K562 (cell line): ENCODE measurements at regions not wholly inside any gene's neighbourhood (a gene's known extent, or its start where the extent isn't known, plus 50 kb on each side); places are given as distances from the start of the nearest gene placed in this dataset.

ENCODE experiments used
- ARNT ChIP-seq, 2 experiments: fragments of 450-650 bp; IDR thresholded peaks; 2 replicates each; pipeline ENCODE4 v1.6.1; 2016; ENCODE audit warnings: mild to moderate bottlenecking in 1 of 2
- CTCF ChIP-seq, 3 experiments: IDR thresholded peaks in 2 of 3; conservative IDR thresholded peaks in 1 of 3; 2 replicates each; pipeline ENCODE4 v1.5.1; 2011 to 2012; ENCODE audit warnings: low read length in 3 of 3, mild to moderate bottlenecking in 3 of 3, control low read depth in 2 of 3, improper control_type of control experiment in 1 of 3, inconsistent platforms in 1 of 3, low read depth in 1 of 3, mixed read lengths in 1 of 3, moderate library complexity in 1 of 3; ENCODE audit not compliant: insufficient read depth in 2 of 3
- EP300 ChIP-seq: IDR thresholded peaks from 2 replicates; pipeline ENCODE4 v1.6.1; 2012; ENCODE audit warnings: low read length, improper control_type of control experiment
- KLF16 ChIP-seq: IDR thresholded peaks from 2 replicates; pipeline ENCODE4 v1.6.1; 2016; ENCODE audit warnings: antibody characterized with exemption
- NKRF ChIP-seq: fragments of 450-650 bp; IDR thresholded peaks from 2 replicates; pipeline ENCODE4 v1.6.1; 2016; ENCODE audit warnings: borderline replicate concordance
- SIX5 ChIP-seq, 2 experiments: IDR thresholded peaks; 2 replicates each; pipeline ENCODE4 v1.6.1; 2011; ENCODE audit warnings: low read length in 2 of 2, borderline replicate concordance in 1 of 2, low read depth in 1 of 2, mild to moderate bottlenecking in 1 of 2, moderate library complexity in 1 of 2; ENCODE audit not compliant: insufficient read depth in 1 of 2
- TAF1 ChIP-seq: IDR thresholded peaks from 2 replicates; pipeline ENCODE4 v1.6.1; 2011; ENCODE audit warnings: mild to moderate bottlenecking, low read length, moderate library complexity; ENCODE audit not compliant: insufficient read depth, control insufficient read depth, severe bottlenecking; ENCODE audit errors: extremely low read depth
- USF2 ChIP-seq: sonication (generic); formaldehyde crosslinking; IDR thresholded peaks from 2 replicates; pipeline ENCODE4 v1.5.0; 2020; ENCODE audit warnings: missing genetic modification reagents
- ZNF124 ChIP-seq: sonication (generic); formaldehyde crosslinking; IDR thresholded peaks from 2 replicates; pipeline ENCODE4 v1.8.1; 2022; ENCODE audit warnings: missing genetic modification reagents
- ZNF140 ChIP-seq: fragments of 250-450 bp; sonication (Bioruptor Pico); IDR thresholded peaks from 2 replicates; pipeline ENCODE4 v1.8.0; 2021; ENCODE audit warnings: moderate library complexity, mild to moderate bottlenecking, inconsistent platforms
- TF ChIP-seq, protein P1 (sequence below): IDR thresholded peaks from 3 replicates; pipeline ENCODE4 v1.6.1; 2011; ENCODE audit warnings: borderline replicate concordance, mild to moderate bottlenecking; ENCODE audit not compliant: insufficient read length, insufficient read depth

DNA sequence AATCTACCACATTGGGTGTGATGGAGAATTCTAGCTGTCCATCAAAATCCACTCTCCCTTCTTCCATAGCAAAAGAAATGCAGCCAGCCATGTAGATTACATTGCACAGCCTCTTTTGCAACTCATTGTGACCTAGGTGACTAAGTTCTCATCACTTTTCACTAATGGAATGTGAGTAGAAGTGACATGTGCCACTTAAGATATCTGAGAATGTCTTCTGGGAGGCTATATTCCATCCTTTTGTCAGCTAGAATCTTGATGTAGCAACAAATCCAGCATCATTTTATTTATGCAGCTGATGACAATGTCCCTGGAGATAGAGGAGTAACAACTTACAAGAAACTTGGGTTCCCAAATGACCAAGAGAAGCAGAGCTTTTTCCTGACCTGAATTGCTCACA is 61.5 kb upstream of the API5 start:
- TF ChIP-seq CTCF (IDR thresholded peaks at IDR 0.05 in 2 of 3, conservative IDR thresholded peaks at IDR 0.05 in 1 of 3; ENCODE audit: insufficient read depth in 2 of 3, low read depth in 1 of 3, low read length in 3 of 3) (no peak), ZNF140 (CRISPR knock-in tag) (no peak), ARNT (IDR thresholded peaks at IDR 0.05) (no peak), KLF16 (no peak), NKRF (no peak), SIX5 (IDR thresholded peaks at IDR 0.05; ENCODE audit: borderline replicate concordance in 1 of 2, insufficient read depth in 1 of 2, low read depth in 1 of 2, low read length in 2 of 2) (no peak), TAF1 (no peak), USF2 (CRISPR knock-in tag) (no peak), ZNF124 (no peak), EP300 (no peak)
- TF ChIP-seq, protein P1, sequence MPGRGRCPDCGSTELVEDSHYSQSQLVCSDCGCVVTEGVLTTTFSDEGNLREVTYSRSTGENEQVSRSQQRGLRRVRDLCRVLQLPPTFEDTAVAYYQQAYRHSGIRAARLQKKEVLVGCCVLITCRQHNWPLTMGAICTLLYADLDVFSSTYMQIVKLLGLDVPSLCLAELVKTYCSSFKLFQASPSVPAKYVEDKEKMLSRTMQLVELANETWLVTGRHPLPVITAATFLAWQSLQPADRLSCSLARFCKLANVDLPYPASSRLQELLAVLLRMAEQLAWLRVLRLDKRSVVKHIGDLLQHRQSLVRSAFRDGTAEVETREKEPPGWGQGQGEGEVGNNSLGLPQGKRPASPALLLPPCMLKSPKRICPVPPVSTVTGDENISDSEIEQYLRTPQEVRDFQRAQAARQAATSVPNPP: no peak
